Osteocyte (in vitro differentiated cells): ENCODE measurements at regions not wholly inside any gene's neighbourhood (a gene's known extent, or its start where the extent isn't known, plus 50 kb on each side); places are given as distances from the start of the nearest gene placed in this dataset.

Source experiments
- DNase-seq: peaks from one replicate; pipeline ENCODE4 v3.0.0; 2021; ENCODE audit warnings: mixed read lengths; ENCODE audit not compliant: unreplicated experiment; ENCODE audit errors: extremely low spot score
- H3K27ac Mint-ChIP-seq: one replicate; pipeline ENCODE4 v1.8.0; 2021; ENCODE audit warnings: mild to moderate bottlenecking, mixed read lengths; ENCODE audit not compliant: unreplicated experiment
- H3K27me3 Mint-ChIP-seq: one replicate; pipeline ENCODE4 v1.8.0; 2021; ENCODE audit warnings: mixed read lengths; ENCODE audit not compliant: unreplicated experiment
- H3K36me3 Mint-ChIP-seq: one replicate; pipeline ENCODE4 v1.8.0; 2021; ENCODE audit warnings: mixed read lengths; ENCODE audit not compliant: unreplicated experiment
- H3K4me1 Mint-ChIP-seq: one replicate; pipeline ENCODE4 v1.8.0; 2021; ENCODE audit warnings: mixed read lengths; ENCODE audit not compliant: unreplicated experiment
- H3K4me3 Mint-ChIP-seq: one replicate; pipeline ENCODE4 v1.8.0; 2021; ENCODE audit warnings: mild to moderate bottlenecking, moderate library complexity, mixed read lengths; ENCODE audit not compliant: unreplicated experiment
- H3K9me3 Mint-ChIP-seq: one replicate; pipeline ENCODE4 v1.8.0; 2021; ENCODE audit warnings: mixed read lengths; ENCODE audit not compliant: unreplicated experiment
- TF ChIP-seq, protein P1 (sequence below): fragments of 200-600 bp; sonication (generic); IDR thresholded peaks from 2 replicates; pipeline ENCODE4 v1.5.0; 2021; ENCODE audit warnings: antibody characterized with exemption, mild to moderate bottlenecking, moderate library complexity

DNA sequence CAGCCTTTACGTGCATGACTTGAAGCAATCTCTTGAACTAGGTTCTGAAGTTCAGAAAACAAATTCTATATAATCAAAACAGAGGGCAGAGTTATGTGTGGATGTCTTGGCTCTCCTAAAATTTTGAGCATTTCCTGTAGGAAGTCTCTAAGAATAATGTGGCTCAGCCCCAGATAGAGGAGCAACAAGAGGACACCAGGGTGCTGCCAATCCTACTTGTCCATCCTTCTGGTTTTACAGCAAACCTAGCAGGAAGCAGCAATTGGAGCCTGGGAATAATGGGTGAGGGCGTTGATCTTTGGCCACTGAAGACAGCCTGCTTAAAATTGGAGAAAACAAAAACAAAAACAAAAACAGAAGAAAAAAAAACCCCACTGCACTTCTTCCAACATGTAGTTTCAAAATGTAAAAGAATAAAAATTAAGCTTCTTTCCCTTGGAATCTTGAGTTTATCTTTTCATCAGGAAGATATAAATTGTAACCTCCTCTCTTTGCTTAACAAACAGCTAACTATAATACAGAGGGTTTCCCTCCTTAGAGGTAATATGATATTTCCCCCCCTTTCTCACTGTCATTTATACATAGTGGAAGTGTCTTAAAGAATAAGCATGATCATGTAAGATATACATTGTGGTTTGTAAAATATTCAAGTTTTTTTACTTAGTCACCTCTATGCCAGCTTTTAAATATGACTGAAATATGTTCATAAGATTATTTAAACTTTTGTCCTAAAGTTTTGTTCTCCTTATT, 130.6 kb downstream of the FBXO8 start:
- no peaks in the 10 kb centered on the region for H3K9me3 Mint-ChIP-seq
- no peak for DNase-seq
- TF ChIP-seq, protein P1, sequence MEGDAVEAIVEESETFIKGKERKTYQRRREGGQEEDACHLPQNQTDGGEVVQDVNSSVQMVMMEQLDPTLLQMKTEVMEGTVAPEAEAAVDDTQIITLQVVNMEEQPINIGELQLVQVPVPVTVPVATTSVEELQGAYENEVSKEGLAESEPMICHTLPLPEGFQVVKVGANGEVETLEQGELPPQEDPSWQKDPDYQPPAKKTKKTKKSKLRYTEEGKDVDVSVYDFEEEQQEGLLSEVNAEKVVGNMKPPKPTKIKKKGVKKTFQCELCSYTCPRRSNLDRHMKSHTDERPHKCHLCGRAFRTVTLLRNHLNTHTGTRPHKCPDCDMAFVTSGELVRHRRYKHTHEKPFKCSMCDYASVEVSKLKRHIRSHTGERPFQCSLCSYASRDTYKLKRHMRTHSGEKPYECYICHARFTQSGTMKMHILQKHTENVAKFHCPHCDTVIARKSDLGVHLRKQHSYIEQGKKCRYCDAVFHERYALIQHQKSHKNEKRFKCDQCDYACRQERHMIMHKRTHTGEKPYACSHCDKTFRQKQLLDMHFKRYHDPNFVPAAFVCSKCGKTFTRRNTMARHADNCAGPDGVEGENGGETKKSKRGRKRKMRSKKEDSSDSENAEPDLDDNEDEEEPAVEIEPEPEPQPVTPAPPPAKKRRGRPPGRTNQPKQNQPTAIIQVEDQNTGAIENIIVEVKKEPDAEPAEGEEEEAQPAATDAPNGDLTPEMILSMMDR: no peak

DNA sequence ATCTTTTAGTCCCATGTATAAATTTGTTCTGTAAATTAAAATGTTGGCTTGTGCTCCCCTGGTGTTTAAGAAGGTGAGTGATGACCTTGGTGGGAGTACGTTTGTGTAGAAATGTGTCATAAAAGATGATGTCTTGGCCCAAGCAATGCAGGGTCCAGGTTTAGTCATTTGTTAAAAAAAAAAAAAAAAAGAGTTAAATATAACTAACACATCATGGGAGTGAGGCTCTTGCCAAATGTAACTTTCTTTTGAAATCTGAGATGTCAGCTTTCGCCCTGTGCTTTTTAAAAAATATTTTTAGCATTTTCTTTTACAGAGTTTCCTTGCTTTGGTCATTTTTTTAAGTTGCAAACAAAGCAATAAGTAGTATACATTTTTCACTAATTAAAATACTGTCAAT, 135.6 kb downstream of the FBXO8 start:
- H3K4me1 Mint-ChIP-seq: peaks cover 2% of the 10 kb centered on the region
- no peaks in the 10 kb centered on the region for H3K36me3 Mint-ChIP-seq
- peaks cover 43% of the 10 kb centered on the region for H3K27me3 Mint-ChIP-seq
- TF ChIP-seq, protein P1: no peak
- H3K4me3 Mint-ChIP-seq: no peak overlapping the region
- DNase-seq: no peak
- no peaks in the 10 kb centered on the region for H3K9me3 Mint-ChIP-seq
- H3K27ac Mint-ChIP-seq: no peak overlapping the region

More for the DNA sequence above, 130.6 kb downstream of the FBXO8 start:
- H3K4me3 Mint-ChIP-seq: no peak overlapping the region
- H3K4me1 Mint-ChIP-seq: peaks cover 4% of the 10 kb centered on the region
- H3K36me3 Mint-ChIP-seq: no peaks in the 10 kb centered on the region
- no peak overlapping the region for H3K27ac Mint-ChIP-seq
- peaks cover 36% of the 10 kb centered on the region for H3K27me3 Mint-ChIP-seq

DNA sequence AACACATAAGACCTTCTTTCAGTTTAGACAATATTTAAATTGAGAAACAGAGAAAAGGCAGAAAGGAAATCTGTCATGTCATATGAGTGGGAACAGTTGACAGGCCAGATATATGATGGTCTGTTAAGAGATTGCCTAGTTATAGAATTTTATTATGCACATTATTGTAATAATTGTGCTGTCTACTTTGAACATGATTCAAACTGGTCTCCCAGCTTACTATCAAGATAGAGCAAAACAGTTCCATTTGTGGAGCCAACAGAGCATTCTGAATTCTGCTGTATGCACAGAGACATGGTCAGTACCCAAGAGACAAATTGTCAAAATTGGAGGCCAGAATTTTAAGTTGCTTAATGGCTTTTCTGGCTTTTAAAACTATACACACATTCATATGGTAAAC, 139.4 kb downstream of the FBXO8 start:
- DNase-seq: no peak
- Mint-ChIP-seq H3K36me3 (no peaks in the 10 kb centered on the region), H3K9me3 (no peaks in the 10 kb centered on the region), H3K4me3 (no peak overlapping the region), H3K4me1 (no peaks in the 10 kb centered on the region), H3K27ac (no peak overlapping the region), H3K27me3 (peaks cover 35% of the 10 kb centered on the region)
- TF ChIP-seq, protein P1: no peak

DNA sequence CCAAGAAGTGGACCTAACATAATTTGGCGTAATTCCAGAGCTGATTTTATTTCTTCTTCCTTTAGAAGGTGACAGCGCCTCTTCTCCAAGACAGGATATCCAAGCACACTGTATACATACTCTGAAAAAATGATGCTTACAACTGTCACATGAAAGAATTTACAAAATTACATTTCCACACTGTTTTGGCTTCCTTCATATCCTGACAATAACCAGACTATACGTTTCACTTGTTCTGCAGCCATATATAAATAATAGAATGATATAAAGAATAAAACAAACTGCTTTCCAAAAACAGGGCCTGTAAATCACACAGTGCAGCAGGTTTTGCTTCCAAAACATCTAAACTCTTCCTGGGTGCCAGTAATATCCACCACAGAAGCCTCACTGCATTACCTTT, 141.6 kb downstream of the FBXO8 start:
- H3K36me3 Mint-ChIP-seq: no peaks in the 10 kb centered on the region
- H3K4me1 Mint-ChIP-seq: no peaks in the 10 kb centered on the region
- H3K27me3 Mint-ChIP-seq: peaks cover 23% of the 10 kb centered on the region
- TF ChIP-seq, protein P1: no peak
- H3K4me3 Mint-ChIP-seq: no peak overlapping the region
- H3K27ac Mint-ChIP-seq: no peak overlapping the region
- DNase-seq: no peak
- no peaks in the 10 kb centered on the region for H3K9me3 Mint-ChIP-seq

DNA sequence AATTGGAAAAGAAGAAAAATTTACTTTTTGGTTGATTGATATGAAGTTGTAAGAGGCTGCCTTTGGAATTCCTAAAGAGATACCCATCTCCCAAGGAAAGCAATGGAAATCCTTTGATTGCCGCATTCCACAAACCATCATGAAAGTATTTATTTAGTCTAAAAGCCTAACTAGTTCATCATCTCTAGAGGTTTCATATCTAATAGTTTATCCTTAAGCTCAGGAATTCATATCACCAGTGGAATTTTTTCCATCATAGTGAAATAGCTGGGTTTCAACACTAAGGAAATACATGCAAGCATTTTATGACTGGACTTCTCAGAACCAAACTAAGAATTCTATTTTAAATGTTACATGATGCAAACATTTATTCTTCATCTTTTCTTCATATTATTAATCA, 144.9 kb downstream of the FBXO8 start:
- Mint-ChIP-seq H3K9me3 (no peaks in the 10 kb centered on the region), H3K36me3 (no peaks in the 10 kb centered on the region), H3K27me3 (peaks cover 22% of the 10 kb centered on the region), H3K4me3 (no peak overlapping the region), H3K4me1 (no peaks in the 10 kb centered on the region), H3K27ac (no peak overlapping the region)
- no peak for DNase-seq
- TF ChIP-seq, protein P1: no peak
